ENCODE measurements at regions not wholly inside any gene's neighbourhood (a gene's known extent, or its start where the extent isn't known, plus 50 kb on each side); places are given as distances from the start of the nearest gene placed in this dataset.

GRCh38 chr5:120150770-120151169, 313.3 kb upstream of the PRR16 start:
- H3K9me3 Mint-ChIP-seq: peaks cover 13% of the 10 kb centered on the region
- H3K27ac Mint-ChIP-seq: no peak overlapping the region
- no peaks in the 10 kb centered on the region for H3K36me3 Mint-ChIP-seq
- DNase-seq (ENCODE audit: low spot score in 2 of 2, unreplicated experiment in 2 of 2): no peak
- TF ChIP-seq, protein P1, sequence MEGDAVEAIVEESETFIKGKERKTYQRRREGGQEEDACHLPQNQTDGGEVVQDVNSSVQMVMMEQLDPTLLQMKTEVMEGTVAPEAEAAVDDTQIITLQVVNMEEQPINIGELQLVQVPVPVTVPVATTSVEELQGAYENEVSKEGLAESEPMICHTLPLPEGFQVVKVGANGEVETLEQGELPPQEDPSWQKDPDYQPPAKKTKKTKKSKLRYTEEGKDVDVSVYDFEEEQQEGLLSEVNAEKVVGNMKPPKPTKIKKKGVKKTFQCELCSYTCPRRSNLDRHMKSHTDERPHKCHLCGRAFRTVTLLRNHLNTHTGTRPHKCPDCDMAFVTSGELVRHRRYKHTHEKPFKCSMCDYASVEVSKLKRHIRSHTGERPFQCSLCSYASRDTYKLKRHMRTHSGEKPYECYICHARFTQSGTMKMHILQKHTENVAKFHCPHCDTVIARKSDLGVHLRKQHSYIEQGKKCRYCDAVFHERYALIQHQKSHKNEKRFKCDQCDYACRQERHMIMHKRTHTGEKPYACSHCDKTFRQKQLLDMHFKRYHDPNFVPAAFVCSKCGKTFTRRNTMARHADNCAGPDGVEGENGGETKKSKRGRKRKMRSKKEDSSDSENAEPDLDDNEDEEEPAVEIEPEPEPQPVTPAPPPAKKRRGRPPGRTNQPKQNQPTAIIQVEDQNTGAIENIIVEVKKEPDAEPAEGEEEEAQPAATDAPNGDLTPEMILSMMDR (IDR thresholded peaks at IDR 0.05; ENCODE audit: unreplicated experiment): no peak
- H3K4me3 Mint-ChIP-seq: no peak overlapping the region
- H3K27me3 Mint-ChIP-seq (ENCODE audit: low read depth): no peaks in the 10 kb centered on the region
- H3K4me1 Mint-ChIP-seq: no peaks in the 10 kb centered on the region

DNA sequence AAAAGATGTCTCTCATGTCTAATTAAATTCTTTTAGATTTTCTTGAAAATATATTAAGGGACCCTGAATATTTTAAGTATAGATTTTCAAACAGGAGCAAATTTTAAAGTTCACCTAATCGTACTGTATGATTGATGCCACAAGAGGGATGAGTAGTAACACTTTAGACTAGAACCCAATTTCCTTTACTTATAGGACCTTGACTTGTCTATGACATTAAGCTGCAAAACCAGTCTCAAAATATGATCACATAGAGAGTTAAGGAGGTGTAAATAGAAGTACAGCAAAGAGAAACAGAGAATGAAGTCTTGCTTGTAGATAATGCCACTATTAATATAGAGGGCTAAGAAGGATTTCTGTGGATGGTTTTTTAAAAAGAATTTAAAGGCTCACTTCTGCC, 312.9 kb upstream of the PRR16 start:
- no peaks in the 10 kb centered on the region for H3K36me3 Mint-ChIP-seq
- no peaks in the 10 kb centered on the region for H3K4me1 Mint-ChIP-seq
- H3K27me3 Mint-ChIP-seq (ENCODE audit: low read depth): no peaks in the 10 kb centered on the region
- no peak overlapping the region for H3K27ac Mint-ChIP-seq
- H3K4me3 Mint-ChIP-seq: no peak overlapping the region
- no peak for DNase-seq (ENCODE audit: low spot score in 2 of 2, unreplicated experiment in 2 of 2)
- TF ChIP-seq, protein P1 (IDR thresholded peaks at IDR 0.05; ENCODE audit: unreplicated experiment): no peak
- H3K9me3 Mint-ChIP-seq: peaks cover 9% of the 10 kb centered on the region

DNA sequence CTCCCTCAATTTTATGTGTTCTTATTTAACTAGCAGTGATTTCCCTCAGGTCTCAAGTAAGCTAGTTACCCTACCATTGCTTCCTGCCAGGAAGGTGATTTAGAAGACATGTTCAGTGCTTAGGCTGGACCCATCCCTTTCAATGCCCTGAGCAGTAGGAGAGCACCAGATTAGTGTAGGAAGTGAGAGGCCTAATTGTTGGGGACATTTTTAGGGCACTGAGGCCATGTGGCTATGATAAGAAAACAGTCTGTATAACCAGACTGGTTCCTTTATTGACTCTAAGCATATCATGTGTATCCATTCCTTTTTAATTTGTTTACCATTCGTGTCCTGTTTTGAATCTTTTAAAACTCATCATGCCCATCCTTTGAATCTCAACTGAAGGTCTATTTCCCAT, 312.3 kb upstream of the PRR16 start:
- peaks cover 3% of the 10 kb centered on the region for H3K9me3 Mint-ChIP-seq
- H3K4me1 Mint-ChIP-seq: no peaks in the 10 kb centered on the region
- no peak overlapping the region for H3K27ac Mint-ChIP-seq
- H3K36me3 Mint-ChIP-seq: no peaks in the 10 kb centered on the region
- DNase-seq (ENCODE audit: low spot score in 2 of 2, unreplicated experiment in 2 of 2): no peak
- no peak overlapping the region for H3K4me3 Mint-ChIP-seq
- TF ChIP-seq, protein P1 (IDR thresholded peaks at IDR 0.05; ENCODE audit: unreplicated experiment): no peak
- H3K27me3 Mint-ChIP-seq (ENCODE audit: low read depth): no peaks in the 10 kb centered on the region

- Mint-ChIP-seq H3K9me3 (no peaks in the 10 kb centered on the region), H3K4me1 (no peaks in the 10 kb centered on the region), H3K4me3 (no peak overlapping the region), H3K36me3 (no peaks in the 10 kb centered on the region), H3K27me3 (ENCODE audit: low read depth) (no peaks in the 10 kb centered on the region), H3K27ac (no peak overlapping the region)
- DNase-seq (ENCODE audit: low spot score in 2 of 2, unreplicated experiment in 2 of 2): no peak
- TF ChIP-seq, protein P1 (IDR thresholded peaks at IDR 0.05; ENCODE audit: unreplicated experiment): no peak
Observed at GRCh38 chr5:120152472-120152871, 311.6 kb upstream of the PRR16 start.

DNA sequence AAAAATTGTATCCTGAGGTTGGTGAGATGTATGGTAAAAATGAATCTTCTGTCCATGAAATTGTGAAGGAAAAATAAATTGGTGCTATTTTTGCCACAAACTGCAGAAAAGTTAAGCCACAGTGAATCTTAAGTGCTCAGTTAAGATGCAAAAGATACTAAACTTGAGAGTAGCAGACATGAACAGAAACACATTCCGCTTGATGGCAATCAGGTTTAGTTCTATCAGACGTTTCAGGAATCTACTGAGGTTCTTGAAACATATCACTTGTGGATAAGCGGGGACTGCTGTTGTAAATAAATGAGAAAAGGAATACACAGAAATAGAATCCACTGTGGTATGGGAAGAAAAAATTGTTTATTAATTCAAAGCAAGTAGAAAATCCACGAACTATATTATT, 311.2 kb upstream of the PRR16 start:
- no peak for DNase-seq (ENCODE audit: low spot score in 2 of 2, unreplicated experiment in 2 of 2)
- H3K9me3 Mint-ChIP-seq: no peaks in the 10 kb centered on the region
- no peaks in the 10 kb centered on the region for H3K27me3 Mint-ChIP-seq (ENCODE audit: low read depth)
- H3K4me1 Mint-ChIP-seq: no peaks in the 10 kb centered on the region
- TF ChIP-seq, protein P1 (IDR thresholded peaks at IDR 0.05; ENCODE audit: unreplicated experiment): no peak
- no peaks in the 10 kb centered on the region for H3K36me3 Mint-ChIP-seq
- H3K4me3 Mint-ChIP-seq: no peak overlapping the region
- H3K27ac Mint-ChIP-seq: no peak overlapping the region

DNA sequence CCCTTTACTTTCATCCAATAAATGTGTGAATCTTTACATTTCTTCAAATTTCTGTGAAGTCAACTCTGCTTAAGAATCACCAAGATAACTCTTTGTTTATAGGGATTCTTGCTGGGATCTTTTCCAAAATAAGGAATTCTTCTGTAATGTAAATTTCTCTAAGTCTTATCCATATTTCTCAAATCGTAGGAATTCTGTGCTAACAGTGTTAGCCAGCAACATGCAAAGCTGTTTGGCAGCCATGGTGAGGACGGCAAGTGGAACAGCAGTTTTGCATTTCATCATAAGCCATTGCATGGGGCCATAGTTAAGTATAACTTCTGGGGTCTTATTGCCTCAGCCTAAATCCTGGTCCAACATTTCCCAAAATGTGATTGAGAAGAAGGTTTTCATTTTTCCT, 310.5 kb upstream of the PRR16 start:
- no peaks in the 10 kb centered on the region for H3K36me3 Mint-ChIP-seq
- no peaks in the 10 kb centered on the region for H3K9me3 Mint-ChIP-seq
- H3K4me3 Mint-ChIP-seq: no peak overlapping the region
- H3K27ac Mint-ChIP-seq: no peak overlapping the region
- no peaks in the 10 kb centered on the region for H3K4me1 Mint-ChIP-seq
- DNase-seq (ENCODE audit: low spot score in 2 of 2, unreplicated experiment in 2 of 2): no peak
- no peaks in the 10 kb centered on the region for H3K27me3 Mint-ChIP-seq (ENCODE audit: low read depth)
- TF ChIP-seq, protein P1 (IDR thresholded peaks at IDR 0.05; ENCODE audit: unreplicated experiment): no peak
